NCI-H510A (cell line): ENCODE measurements at regions not wholly inside any gene's neighbourhood (a gene's known extent, or its start where the extent isn't known, plus 50 kb on each side); places are given as distances from the start of the nearest gene placed in this dataset.
"Not testable (repeated sequence)": the region's sequence is repeated elsewhere in the genome, so short reads cannot be mapped to it uniquely, and the experiment has no call there.

Experiments used
- DNase-seq: peaks from one replicate; lab custom pipeline; 2025; lab: John Stamatoyannopoulos, UW

GRCh38 chr10:53534428-53534827 is 761.8 kb upstream of the MBL2 start:
- no peak for DNase-seq

GRCh38 chr10:53528974-53529373 is 756.4 kb upstream of the MBL2 start:
- no peak for DNase-seq

GRCh38 chr10:53521046-53521445 is 748.5 kb upstream of the MBL2 start:
- no peak for DNase-seq

- no peak for DNase-seq
Measured at GRCh38 chr10:53508197-53508596, 735.6 kb upstream of the MBL2 start.

- DNase-seq: not testable (repeated sequence)
Measured at GRCh38 chr10:53504492-53504891, 731.9 kb upstream of the MBL2 start.

GRCh38 chr10:53491774-53492173 is 719.2 kb upstream of the MBL2 start:
- no peak for DNase-seq

GRCh38 chr10:53490553-53490952 is 718.0 kb upstream of the MBL2 start:
- no peak for DNase-seq

GRCh38 chr10:53489335-53490182 is 717.0 kb upstream of the MBL2 start:
- no peak for DNase-seq

GRCh38 chr10:53487019-53487983 is 714.7 kb upstream of the MBL2 start:
- no peak for DNase-seq

- DNase-seq: not testable (repeated sequence)
Measured at GRCh38 chr10:53485422-53485821, 712.8 kb upstream of the MBL2 start.

- DNase-seq: no peak
Measured at GRCh38 chr10:53479365-53479764, 706.8 kb upstream of the MBL2 start.

GRCh38 chr10:53477313-53477675 is 704.7 kb upstream of the MBL2 start:
- no peak for DNase-seq

- no peak for DNase-seq
Measured at GRCh38 chr10:53476650-53477312, 704.2 kb upstream of the MBL2 start.

- no peak for DNase-seq
Measured at GRCh38 chr10:53469383-53469782, 696.8 kb upstream of the MBL2 start.

- no peak for DNase-seq
Measured at GRCh38 chr10:53463539-53463938, 691.0 kb upstream of the MBL2 start.

GRCh38 chr10:53458007-53458406 is 685.4 kb upstream of the MBL2 start:
- no peak for DNase-seq

- no peak for DNase-seq
Measured at GRCh38 chr10:53453196-53453595, 680.6 kb upstream of the MBL2 start.

GRCh38 chr10:53447576-53447975 is 675.0 kb upstream of the MBL2 start:
- no peak for DNase-seq

GRCh38 chr10:53441843-53442242 is 669.3 kb upstream of the MBL2 start:
- DNase-seq: no peak

GRCh38 chr10:53440601-53441000 is 668.0 kb upstream of the MBL2 start:
- no peak for DNase-seq

GRCh38 chr10:53439075-53439474 is 666.5 kb upstream of the MBL2 start:
- DNase-seq: not testable (repeated sequence)

- DNase-seq: no peak
Measured at GRCh38 chr10:53434413-53434812, 661.8 kb upstream of the MBL2 start.
